T1000 (cell line): ENCODE measurements at regions not wholly inside any gene's neighbourhood (a gene's known extent, or its start where the extent isn't known, plus 50 kb on each side); places are given as distances from the start of the nearest gene placed in this dataset.
"Not testable (repeated sequence)": the region's sequence is repeated elsewhere in the genome, so short reads cannot be mapped to it uniquely, and the experiment has no call there.

Experiments
- DNase-seq: peaks from one replicate; lab custom pipeline; 2025; ENCODE audit warnings: mixed read lengths; lab: John Stamatoyannopoulos, UW

- no peak for DNase-seq
Measured at GRCh38 chr5:128798871-128799270, 166.4 kb upstream of the SLC27A6 start.

DNA sequence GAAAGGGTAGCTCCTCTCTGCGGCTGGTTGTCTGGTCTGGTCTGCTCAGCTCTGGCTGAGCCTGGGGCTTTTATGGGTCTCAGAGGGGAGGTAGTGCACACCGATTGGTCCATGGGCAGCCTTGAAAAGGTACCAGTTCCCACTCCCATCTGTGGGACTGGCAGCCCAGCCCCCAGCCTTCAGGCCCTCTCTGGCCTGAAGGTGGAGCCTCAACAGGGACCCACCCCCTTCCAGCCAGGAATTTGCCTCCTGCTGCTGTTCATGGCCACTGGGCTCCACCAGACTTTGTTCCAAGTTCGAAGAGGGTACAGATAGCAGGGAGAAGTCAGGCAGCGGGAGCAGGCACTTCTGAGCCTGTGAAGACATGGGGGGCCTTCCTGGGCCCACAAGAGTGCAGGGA, 165.3 kb upstream of the SLC27A6 start:
- DNase-seq, result no peak

GRCh38 chr5:128800377-128800776, 164.9 kb upstream of the SLC27A6 start:
- DNase-seq, result no peak

DNA sequence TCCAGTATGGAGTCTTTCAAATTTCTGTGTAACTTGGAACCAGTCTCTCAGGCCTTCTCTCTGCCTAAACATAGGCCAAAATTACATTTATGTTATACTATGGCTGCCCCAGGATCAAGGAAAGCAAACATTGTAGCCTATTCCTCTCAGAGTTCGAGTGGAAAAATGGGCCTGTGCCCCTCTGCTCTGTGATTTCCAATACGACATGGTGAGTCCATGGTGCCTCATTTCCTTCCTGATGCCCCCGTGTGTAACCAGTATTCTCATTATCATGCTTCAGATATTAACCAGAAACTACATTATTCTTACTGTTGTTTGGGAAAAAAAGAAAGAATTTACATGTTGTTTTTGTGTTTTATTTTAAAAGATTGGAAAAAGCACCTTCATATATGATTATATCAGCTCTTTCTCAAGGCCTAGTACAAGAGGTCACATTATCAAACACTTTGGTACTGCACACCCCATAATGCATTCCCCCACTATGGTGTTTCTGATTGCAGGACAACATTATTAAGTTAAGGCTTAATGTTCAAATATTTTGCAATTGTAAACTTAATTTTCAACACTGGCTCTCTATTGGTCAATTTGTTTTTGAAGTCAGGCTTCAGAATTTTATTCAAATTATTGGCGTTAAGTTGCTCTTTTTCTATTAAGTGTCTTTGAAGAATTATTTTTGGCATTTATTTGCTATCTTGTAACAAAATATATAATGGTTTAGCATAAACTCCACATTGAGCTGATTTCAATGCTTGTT, 151.8 kb upstream of the SLC27A6 start:
- DNase-seq, result no peak

DNA sequence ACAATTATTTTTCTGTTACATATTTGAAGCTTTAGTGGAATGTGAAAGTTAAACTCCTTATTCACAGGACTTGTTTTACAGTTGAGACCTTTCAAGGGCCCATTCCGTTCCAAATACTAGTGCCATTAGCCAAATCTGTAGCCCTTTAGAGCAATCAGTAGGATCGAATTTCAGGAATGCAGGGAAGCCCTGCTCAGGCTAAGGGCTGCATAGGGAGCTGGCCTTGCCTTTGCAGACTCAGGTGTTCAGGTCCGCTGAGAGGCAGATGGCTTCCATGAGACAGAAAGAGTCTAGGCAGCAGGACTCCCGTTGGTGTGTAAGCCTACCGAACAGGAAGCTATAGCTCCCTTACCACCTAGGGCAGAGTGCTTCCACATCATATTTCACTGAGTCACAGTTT, 150.1 kb upstream of the SLC27A6 start:
- no peak for DNase-seq

- DNase-seq, result no peak
Measured at GRCh38 chr5:128825826-128826225, 139.5 kb upstream of the SLC27A6 start.

DNA sequence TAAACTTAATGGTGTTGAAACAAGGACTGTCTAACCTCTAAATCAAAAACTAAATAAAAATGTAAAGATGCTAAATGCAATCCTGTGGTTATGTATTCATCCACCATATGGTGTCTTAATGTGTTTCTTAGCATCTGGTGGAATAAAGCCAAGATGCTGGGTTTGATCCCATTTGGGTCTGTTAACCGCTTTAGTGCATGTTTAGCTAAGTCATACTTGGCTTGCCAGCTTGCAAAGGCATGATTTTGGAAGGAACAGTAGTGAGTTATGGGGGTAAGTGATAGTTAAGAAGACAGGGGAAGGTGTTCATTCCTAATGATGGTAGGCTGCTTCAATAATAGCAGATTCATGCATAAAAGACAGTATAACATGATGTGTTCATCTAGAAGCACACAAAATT, 139.0 kb upstream of the SLC27A6 start:
- no peak for DNase-seq

- no peak for DNase-seq
Measured at GRCh38 chr5:128836571-128836970, 128.7 kb upstream of the SLC27A6 start.

GRCh38 chr5:128838623-128839022, 126.7 kb upstream of the SLC27A6 start:
- no peak for DNase-seq

DNA sequence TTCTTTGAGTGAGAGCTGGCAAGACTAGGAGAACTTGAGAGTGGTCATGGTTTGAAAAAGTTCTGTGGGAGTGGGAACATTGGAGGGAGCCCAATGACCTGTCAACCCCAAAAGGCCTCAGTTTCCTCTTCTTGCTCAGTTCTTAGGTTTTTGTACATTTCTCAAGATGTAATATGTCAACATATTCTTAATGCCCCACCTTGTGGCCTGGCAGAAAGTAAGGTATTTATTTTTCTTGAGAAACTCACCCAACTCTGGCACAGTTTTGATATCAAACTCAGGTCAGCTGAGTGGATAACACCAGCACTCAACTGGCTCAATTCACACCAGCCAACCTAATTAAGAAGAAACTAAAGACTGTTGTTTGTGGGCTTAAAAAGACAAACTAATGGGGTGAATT, 123.0 kb upstream of the SLC27A6 start:
- no peak for DNase-seq

DNA sequence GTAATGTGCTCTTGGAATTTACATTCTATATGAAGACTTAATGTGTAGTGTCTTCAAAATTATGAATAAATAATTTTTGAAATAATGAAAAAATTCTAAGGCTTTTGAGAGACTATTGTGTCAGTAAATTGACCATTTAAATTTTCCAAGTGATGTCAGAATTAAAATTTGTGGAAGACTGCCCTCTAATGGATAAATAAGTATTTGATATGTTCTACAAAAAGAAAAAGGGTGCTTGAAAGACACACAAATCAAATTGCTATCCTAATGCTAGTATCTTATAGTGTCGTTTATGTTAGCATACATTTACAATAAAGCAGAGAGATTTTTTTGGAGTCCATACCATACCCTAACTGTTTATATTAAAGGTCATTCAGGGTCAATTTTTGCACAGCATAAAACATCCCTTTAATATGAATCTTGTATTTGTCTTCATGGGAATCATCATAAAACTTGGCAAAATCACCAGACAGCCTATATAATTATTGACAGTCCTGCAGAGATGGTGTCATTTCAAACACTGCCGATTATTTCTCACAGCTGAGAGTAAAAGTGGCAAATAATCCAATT, 120.8 kb upstream of the SLC27A6 start:
- no peak for DNase-seq

DNA sequence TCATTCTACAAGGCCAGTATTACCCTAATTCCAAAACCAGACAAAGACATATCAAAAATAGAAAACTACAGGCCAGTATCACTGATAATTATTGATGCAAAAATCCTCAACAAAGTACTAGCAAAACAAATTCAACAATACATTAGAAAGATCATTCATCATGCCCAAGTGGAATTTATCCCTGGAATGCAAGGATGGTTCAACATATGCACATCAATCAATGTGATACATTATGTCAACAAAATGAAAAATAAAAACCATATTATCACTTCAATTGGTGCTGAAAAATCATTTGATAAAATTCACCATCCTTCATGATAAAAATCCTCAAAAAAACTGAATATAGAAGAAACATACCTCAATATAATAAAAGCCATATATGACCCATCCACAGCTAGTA, 115.2 kb upstream of the SLC27A6 start:
- no peak for DNase-seq

DNA sequence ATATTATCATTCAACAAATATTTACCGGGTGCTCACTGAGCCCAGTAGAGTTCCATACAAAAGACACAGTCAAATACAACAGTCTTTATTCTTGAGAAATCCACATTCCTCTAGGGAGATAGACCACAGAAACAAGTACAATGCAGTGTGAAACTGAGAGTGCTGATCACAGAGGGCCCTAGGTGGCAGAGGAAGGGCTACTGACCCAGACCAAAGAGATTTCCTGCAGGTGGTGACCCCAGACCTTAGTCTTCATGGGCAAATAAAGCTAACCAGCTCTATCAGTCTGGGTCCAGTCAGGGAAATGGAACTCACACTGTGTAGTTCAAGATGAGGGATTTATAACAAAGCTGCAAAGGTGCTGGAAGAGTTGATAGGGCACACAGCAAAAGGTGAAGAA, 110.4 kb upstream of the SLC27A6 start:
- no peak for DNase-seq

DNA sequence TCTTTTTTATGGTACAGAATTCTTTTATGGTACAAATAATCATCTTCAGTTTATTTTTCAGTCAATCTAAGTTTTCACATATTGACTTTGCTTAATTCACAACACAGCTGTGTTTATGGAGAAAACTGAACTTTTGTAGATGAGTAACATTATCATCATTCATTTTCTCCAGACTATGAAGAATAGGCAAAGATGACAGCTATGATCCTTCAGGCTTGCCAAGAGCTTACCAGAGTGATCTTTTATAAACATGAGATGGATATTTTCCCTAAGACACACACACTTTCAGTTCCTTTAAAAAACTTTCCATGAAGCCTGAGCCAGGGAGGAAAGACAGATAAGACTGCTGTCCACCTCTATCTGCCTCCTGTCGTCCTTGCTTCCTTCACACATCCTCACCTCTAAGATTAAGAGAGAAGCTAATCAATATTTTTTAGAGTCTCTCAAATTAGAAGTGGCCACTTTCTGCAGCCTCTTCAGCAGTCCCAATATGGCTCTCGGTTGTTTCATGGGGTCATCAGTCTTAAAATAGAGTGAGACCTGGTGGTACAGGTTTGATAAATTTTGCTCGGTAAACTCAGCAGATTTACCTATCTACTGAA, 108.1 kb upstream of the SLC27A6 start:
- no peak for DNase-seq

- DNase-seq, result no peak
Measured at GRCh38 chr5:128858995-128859394, 106.3 kb upstream of the SLC27A6 start.

- not testable (repeated sequence) for DNase-seq
Measured at GRCh38 chr5:128861155-128861554, 104.1 kb upstream of the SLC27A6 start.

- DNase-seq, result no peak
Measured at GRCh38 chr5:128869970-128870369, 95.3 kb upstream of the SLC27A6 start.

GRCh38 chr5:128870373-128870772, 94.9 kb upstream of the SLC27A6 start:
- DNase-seq, result no peak

DNA sequence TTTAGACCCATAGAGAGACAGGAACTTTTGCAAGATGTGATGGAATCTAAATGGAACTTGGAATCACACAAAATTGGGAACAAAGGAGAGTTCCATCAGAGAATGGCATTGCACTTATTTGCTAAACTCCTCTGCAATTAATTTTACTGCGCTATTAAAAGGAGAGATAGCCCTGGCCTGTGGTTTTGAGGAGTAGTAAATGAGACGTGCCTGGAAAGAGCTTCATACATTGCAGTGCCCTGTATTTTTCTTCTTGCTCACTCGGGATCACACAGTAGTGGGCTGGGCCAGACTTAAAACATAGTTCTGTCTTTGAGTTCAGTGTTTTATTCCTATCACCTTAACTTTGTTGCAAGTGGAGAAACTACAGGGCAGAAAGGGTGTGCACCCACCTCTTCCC, 94.4 kb upstream of the SLC27A6 start:
- no peak for DNase-seq

DNA sequence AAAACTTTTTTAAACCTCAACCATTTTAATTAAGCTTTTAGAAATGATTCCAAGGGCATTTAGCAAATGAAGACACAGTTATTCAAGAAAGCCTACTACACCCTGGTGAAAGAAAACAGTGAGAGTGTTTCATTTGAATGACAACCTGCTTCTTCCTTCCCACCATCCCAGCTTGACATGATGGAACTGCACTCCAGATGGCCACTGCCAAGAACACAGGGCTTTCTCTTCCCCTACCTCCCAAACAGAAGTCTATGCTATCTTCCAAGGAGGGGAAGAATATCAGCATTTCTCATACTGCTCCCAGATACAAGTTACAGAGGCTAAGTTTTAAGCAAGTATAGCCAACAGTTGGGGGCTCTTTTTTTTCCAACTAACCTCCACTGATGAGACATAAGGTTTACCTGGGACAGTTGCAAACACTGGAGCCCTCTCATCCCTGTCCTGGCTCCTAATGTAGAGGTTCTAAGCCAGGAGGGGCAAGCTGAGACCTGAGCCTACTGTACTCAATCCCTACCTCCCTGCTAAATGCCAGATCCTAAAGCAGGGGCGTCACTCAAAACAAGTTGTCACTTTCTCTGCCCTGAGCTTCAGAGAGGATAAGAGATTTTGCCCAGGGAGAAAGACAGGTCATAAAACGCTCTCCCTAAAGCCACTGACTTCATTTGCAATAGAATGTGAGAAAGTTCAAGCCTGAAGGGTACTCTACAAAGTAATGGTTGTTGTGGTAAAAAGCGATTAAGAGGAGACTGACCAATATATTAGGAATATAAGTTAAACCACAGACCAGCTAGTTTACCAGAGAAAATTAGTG, 88.5 kb upstream of the SLC27A6 start:
- DNase-seq, result no peak

DNA sequence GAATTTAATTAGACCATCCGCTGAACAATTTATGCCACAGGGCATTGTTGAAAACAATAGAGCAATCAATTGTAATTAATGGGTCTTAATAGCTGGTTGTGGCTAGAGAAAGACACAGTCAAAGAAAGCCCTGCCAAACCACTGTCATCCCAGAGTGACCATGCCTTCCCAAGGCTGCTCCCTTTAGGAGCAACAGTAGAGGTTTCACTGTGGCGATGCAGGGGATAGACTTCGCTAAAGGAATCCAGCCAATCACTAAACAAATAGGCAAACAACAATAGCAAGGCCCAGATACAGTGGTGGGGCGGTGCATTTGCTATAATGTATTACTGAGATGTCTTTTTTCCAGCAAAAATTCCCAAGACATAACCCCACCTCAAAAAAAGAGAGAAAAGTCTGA, 87.8 kb upstream of the SLC27A6 start:
- DNase-seq, result no peak

DNA sequence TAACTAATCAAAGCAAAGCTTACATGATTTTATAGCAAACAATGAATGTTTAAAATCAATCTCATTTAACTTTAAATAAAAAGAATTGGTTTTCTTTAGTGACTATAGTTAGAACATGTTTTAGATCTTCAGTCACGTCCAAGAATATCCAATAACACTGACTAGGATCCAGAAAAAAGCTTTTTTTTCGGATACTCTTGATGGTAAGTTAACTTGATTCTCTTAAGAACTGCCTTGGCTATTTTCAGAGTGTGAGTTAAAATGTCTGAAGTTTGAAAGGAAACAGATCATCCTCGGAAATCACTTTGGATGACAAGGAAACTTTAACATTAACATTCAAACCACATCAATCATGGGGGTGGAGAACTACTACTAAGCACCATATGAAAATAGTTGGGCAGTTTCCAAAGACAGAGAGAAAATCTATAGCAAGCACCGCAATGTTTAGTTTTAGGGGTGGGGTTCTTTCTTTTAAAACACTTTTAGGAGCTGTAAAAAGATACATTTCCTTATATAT, 83.7 kb upstream of the SLC27A6 start:
- no peak for DNase-seq
